Suppressor macrophage treated with lipopolysaccharide for 1 hour (primary cell): ENCODE measurements at regions not wholly inside any gene's neighbourhood (a gene's known extent, or its start where the extent isn't known, plus 50 kb on each side); places are given as distances from the start of the nearest gene placed in this dataset.
"Not testable (repeated sequence)": the region's sequence is repeated elsewhere in the genome, so short reads cannot be mapped to it uniquely, and the experiment has no call there.

Experiments
- DNase-seq, 3 donors: peaks; one replicate each; pipeline ENCODE4 v3.0.0-alpha.2; 2020 to 2022

DNA sequence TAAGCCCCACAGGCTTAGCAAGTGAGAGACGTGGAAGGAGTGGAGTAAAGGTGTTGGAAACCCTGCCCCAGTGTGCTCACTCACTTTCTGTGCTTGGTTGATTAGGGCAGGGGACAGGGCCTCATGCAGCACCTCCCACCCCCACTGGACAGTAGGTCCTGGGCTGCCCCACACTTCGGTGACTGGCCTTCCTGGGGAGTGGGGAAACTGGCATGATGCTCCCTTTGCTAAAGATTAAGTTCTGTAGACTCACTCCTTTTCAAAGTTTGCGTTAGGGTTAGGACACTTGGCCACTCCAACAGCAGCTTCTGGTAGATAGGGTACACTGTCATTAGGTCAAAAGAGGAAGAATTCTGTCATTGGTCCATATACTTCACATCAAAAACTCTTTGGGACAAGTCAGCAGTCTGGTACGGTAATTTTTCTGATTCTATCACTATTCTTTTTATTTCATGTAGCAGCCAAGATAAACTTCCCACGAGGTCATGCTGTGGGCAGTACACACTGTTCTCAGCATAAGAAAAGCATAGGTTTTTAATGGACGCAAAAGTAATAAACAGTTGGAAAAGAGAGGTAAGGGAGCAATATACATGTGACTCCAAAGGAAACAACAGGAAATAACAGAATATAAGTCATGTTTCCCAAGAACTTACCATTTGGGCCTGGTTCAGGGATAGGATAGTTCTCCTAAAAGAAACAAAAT is 106.6 kb upstream of the TERB2 start:
- not testable (repeated sequence) for DNase-seq

DNA sequence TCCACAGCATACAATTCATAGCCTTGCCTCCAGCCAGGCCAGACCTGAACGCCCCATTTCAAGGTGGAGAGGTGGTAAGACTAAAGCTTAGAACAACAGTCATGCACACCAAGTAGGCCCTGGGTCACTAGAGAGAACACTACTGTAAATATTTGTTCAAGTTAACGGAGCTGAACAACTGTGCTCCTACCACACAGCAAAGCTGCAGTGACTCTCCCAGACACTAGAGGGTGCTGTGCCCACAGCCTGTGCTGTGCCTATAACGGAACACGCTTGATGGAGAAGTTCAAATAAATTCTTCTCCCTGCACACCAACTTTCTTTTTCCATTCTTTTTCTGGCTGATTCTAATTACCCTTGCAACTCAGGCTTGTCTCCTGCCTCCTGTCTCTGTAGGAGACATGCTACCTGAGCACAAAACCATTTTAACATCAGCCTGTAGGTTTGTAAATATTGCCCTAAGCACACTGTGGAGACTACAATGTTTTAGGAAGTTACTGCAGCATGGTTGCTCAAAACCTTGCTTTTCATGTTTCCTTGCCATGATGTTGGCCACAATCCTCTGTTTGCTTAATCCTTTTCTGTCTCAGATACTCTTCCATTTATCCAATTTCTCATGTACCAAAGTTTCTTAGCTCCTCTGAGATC is 103.1 kb upstream of the TERB2 start:
- peak; percentile 80 to 84 (median 83) for DNase-seq

DNA sequence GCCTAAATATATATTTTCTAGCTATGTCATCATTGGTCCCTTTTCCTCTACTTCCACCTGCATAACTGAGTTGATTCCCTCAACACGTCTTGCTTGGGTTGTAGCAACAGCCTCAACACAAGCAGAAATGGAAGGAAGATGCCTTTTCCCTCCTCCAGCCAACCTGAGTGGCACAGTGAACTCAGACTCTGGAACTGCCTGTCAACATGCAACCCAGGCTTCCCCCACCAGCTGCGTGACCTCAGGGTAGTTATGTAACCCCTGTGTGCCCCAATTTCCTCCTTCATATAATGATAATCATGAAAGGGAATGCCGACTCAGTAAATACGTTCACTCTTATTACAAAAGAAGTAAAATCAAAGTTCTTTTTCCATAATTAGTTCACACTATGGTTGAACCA is 101.8 kb upstream of the TERB2 start:
- DNase-seq, result not testable (repeated sequence)

DNA sequence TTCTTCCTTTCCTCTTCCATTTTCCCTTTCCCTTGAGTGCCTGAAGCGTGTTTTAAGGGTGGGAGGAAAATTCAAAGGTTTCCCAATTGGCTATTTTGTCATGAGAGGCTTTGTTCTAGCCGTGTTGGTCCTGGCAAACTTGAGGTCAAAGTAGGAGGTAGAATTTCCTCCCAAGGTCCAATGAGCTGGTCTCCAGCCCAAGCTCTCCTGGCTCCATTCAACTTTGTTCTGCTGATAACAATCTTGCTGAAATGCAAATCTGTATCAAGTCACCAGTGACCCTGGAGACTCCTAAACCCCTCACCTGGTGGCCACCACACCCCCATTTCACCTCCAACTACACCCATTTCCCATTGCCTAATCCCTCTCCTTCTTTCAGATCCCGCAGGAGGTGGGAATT is 100.2 kb upstream of the TERB2 start:
- DNase-seq, result not testable (repeated sequence)

DNA sequence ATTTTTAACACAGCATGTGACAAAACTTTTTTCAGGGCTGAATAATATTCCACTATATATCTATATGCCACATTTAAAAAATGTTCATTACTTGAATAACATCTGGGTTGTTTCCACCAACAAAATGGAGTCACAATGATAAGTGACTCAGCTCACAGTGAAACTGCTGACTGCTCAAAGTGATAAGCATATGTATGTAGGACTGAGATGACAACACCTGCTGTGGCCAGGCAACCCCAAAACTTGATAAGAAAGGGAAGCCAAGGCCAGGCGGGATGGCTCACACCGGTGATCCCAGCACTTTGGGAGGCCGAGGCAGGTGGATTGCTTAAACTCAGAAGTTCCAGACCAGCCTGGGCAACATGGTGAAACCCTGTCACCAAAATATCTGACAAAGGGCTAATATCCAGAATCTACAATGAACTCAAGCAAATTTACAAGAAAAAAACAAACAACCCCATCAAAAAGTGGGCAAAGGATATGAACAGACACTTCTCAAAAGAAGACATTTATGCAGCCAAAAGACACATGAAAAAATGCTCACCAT is 99.2 kb upstream of the TERB2 start:
- not testable (repeated sequence) for DNase-seq

DNA sequence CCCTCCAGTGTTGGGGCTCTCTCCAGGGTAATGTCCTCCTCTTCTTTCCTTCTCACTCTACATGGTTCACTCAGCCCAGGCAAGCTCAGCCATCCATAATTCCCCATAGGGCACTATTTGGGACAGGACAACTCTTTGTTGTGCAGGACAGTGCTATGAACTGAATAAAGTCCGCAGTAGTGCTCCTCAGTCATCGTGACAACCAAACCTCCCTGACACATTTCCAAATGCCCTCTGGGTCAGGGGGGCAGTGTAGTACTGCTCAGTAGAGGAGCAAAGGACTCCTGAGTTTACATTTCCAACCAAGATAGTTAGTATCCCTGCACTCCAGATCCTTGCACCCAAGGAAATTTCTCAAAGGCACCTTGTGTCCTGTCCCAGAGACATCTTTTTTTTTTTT is 97.4 kb upstream of the TERB2 start:
- not testable (repeated sequence) for DNase-seq

DNA sequence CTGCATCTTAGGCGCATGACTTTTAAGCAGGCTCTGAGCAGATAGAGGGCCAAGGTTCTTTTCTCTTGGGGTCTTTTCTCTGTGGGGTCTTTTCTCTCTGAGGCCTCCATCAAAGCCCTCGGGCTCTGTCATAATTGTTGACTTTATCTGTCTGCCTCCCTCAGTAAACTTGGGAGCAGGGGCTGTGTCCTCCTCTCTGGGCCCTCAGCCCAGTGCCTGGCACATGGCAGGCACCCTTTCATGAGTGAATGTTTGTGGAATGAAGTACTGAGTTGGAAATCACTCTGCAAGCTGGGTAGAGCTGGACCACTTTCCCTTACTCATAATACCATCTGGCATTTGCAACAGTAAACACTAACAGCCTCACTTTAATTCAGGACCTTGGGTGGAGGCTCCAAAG is 96.3 kb upstream of the TERB2 start:
- DNase-seq, result not testable (repeated sequence)

DNA sequence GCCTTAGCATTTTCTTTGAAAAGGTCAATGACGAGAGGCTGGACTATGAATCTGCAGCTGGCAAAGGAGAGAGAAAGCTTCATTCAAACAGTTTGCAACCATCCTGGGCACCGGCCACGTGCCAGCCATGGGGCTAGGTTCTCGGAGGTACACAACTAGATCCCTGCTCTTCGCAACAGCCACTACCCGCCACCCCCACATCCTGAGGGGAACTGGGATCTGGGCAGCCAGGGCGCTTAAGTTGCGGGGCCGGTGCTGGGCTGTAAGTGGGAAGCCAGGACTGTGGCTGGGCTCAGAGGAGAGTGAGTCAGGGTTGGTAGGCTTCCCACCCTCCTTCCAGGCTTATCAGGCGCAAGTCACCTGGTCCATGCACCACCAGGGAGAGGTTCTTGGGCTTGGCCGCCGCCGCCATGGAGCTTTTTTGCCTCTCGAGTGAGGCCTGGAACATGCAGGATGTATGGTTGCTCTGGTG is 95.0 kb upstream of the TERB2 start:
- DNase-seq, result no peak

DNA sequence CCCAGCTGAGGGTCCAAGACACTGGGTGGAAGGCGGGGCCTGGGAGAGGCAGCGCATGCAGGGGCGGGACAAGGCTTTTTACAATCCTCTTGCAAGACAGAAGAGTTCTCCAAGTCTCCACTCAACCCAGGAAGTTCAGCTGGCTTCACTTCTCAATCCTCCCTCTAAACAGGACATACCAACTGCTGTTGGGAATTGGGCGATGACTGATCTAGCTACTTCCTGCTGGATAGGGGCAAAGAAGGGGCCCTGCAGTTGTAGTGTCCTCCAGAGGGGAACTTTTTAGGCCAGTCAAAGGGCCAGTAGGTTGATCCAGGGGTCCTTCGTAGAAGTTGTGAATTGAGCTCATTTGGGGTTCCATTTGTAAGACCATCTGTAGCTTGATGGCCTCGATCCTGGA is 94.6 kb upstream of the TERB2 start:
- no peak for DNase-seq

DNA sequence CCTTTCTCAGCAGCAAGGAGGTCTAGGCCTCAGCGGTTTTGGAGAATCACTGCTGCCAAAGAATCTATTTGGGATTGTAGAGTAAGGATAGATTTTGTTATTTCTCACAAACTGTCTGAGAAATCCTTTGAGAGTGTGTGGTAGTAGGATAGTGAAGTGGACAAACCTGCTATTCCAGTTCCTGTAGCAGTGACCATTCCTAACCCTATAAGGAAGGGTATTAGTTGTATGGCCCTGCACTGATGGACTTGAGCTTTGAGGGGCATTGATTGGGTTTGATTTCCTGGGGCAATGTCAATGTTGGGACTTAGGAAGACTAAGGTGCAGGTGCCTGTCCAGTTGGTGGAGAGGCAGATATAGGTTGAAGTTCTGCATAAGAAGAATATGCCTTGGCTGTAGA is 93.6 kb upstream of the TERB2 start:
- not testable (repeated sequence) for DNase-seq

DNA sequence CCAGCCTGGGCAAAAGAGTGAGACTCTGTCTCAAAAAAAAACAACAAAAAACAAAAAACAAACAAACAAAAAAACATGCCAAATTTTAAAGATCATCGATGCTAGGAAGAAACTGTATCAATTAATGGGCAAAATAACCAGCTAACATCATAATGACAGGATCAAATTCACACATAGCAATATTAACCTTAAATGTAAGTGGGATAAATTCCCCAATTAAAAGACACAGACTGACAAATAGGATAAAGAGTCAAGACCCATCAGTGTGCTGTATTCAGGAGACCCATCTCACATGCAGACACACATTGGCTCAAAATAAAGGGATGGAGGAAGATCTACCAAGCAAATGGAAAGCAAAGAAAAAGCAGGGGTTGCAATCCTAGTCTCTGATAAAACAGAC is 88.4 kb upstream of the TERB2 start:
- DNase-seq, result not testable (repeated sequence)

DNA sequence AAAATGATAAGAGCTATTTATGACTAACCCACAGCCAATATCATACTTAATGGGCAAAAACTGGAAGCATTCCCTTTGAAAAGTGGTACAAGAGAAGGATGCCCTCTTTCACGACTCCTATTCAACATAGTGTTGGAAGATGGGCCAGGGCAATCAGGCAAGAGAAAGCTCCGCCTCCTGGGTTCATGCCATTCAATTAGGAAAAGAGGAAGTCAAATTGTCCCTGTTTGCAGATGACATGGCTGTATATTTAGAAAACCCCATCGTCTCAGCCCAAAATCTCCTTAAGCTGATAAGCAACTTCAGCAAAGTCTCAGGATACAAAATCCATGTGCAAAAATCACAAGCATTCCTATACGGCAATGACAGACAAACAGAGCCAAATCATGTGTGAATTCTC is 86.4 kb upstream of the TERB2 start:
- not testable (repeated sequence) for DNase-seq

DNA sequence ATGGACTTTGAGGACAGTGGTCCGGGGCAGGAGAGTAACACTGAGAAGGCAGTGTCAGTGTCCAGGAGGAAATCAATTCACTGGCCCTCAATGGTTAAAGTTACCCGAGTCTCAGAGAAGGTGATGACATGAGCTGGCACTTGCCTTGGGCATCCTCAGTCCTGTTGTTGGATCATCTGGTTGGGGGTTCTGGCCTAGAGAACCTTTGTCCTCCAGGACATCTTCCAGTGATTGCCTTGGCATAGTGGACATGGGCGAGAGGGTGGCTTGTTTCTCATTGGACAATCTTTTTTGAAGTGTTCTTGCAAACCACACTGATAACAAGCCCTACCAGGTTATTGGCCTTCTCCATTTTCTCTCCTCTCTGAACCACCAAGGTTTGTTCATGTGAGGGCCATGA is 83.4 kb upstream of the TERB2 start:
- DNase-seq, result no peak

DNA sequence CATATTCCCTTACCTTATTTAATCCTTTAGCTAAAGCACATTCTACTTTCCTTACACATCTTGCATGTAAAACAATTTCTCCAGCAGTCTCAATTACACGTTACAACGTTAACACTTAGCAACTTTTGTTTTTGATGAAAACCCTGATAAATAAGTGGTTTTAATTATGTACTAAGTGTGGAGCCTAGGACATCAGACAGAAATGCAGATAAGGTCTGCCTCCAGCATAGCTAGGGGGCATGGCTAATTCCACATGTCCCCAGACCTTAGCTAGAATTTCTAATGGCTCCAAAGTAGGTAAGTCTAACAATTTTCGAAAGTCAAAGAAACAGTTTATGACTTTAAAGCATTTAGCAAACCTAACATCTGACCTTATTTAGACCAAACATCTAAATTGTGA is 77.4 kb upstream of the TERB2 start:
- DNase-seq, result no peak

DNA sequence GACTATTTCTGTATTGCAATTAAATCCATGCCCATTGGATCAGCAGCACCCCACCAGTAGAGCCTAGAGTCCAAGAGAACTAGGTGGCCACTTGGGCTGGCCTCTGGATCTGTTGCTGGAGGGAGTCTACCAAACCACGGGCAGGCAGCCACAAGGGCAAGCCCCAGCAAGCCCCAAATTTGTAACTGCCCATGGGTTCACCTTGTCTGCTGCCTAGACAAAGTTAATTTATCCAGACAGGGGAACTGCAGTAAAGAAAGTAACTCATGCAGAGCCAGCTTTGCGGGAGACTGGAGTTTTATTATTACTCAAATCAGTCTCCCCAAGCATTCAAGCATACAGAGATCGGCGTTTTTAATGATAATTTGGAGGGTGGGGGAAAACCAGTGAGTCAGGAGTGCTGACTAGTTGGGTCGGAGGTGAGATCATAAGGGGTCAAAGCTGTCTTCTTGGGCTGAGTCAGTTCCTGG is 74.0 kb upstream of the TERB2 start:
- DNase-seq, result peak; percentile 44 to 67 (median 51)

DNA sequence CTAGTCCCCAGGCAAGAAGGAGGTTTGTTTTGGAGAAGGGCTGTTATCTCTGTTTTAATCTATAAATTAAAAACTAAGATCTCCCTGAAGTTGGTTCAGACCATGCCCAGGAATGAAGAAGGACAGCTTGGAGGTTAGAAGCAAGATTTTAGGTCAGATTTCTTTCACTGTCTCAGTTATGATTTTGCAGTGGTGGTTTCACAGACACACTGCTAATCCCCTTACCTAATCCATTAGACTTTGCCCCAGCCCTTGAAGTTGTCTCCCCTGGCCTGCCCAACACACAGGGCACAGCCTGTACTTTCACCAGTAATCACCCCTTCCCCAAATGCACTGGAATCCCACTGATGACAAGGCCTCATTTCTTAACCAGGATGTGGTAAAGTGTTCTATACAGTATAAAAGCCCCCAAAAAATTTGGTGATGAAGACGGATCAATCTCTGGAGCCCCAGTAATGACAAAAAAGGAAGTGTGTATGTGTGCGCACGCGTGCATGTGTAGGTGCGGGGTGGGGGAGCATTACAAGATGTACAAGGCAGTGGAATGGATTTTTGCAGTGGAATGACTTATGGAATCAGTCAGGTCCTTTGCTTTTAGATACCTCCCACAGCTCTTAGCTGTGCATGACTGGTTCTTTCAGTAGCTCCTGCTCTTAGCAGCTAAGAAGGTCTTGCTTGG is 73.1 kb upstream of the TERB2 start:
- no peak for DNase-seq

DNA sequence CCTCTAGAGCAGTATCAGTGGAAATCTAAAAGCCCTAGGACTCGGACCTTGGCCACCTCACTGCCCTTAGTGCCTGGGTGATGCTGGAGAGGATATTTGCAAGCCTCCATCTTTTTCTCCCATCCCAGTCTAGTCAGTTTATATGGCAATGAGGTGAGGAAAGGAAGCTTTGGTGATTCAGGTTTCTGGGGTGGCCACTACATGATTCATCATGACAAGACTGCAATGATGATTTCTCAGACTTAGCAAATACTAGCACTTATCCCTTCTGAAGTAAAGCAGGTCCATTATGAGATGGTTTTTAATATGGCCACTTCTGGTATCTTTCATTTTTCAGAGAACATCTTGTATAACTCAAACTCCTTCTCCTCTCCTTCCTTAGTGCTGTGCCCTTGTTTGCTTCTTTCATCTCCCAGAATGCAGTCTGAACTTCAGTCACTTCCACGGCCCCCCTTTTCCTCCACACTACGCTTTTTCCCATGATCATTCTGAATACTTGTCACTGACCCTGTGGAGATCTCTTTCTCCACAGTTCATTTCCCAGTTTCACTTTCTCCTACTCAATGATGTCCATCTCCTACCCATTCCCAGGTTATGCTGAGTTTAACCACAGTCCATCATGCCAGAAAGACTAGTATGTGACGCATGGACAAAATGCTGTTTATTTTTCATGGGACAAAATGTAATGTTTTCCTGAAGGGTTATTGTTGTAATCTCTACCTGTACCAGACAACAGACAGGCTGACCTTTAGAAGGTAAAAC is 57.4 kb upstream of the TERB2 start:
- not testable (repeated sequence) for DNase-seq

DNA sequence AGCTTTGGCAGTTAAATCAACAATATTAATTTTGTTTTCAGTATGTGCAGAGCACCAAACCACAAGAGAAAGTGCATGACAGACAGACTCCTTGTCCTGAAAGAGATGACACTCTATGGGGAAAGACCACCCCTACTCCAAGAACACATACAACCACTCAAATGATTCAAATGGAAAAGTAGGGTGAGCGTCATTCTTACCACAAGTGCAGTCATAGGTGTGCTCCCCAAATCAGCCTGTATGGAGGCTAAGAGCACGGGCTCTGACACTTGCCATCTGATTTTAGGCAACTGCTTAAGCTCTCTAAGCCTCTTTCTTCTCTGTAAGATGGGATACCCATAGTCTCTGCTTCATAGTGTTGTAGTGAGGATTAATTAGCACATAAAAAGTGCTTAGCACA is 56.7 kb upstream of the TERB2 start:
- DNase-seq, result not testable (repeated sequence)

DNA sequence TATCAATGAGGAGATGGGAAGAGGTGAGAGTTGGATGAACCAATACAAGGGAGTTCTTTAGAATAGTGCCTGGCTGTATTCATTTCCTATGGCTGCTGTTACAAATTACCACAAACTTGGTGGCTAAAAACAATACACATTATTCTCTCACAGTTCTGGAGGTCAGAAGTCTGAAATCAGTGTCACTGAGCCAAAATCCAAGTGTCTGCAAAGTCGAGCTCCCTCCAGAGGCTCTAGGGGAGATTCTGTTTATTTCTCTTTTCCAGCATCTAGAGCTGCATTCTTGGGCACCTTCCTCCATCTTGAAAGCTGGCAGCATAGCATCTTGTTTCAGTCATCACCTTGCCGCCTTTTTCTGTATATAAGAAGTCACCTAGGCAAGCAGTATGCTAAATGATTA is 55.7 kb upstream of the TERB2 start:
- not testable (repeated sequence) for DNase-seq

DNA sequence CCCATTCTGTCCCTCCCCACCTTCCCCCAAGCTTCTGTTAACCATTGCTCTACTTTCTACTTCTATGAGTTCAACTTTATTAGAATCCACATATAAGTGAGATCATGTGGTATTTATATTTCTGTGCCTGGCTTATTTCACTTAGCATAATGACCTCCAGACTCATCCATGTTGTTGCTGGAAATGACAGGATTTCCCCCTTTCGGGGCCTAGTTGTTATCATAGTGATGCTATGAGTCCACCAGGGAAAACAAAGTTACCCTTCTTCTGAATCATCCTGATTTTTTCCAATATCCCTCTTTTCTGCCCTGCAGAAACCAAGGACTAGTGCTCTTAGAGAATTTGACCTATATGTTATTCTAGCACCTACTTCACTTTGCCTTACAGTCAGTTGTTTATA is 53.2 kb upstream of the TERB2 start:
- not testable (repeated sequence) for DNase-seq

DNA sequence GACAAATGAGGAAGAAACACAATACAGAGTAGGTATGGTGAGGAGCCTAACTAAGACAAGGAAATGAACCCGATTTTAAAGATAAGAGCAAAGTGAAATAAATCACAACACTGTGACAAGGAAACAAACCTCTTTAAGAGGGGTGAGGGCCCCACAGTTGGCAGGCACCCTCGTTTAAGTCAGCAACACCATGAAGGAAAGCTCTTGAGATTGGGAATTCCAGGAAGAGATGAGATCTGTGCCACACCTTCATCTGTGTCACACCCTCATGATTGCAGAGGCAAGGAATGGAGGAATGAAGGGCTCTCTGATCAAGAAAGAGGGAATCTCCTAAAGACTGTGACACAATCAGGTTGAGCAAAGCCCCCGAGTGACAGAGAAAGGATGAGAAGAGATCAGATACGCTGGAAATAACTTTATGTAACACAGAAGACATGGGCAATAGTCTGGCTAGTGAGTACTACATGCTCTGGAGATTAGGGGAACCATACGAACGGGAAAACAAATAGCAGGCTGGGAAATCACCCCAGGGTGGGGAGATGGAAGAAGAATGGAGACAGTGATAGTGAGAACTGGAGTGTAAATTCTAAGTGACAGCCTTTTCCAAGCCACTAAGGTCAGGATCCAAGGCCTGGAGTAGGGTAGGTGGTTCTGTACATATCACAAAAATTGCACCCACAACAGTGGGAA is 51.7 kb upstream of the TERB2 start:
- DNase-seq, result not testable (repeated sequence)
